Tibial nerve (tissue), 4 donors: ENCODE measurements at regions not wholly inside any gene's neighbourhood (a gene's known extent, or its start where the extent isn't known, plus 50 kb on each side); places are given as distances from the start of the nearest gene placed in this dataset.

Experiments
- CTCF ChIP-seq, 5 experiments: fragments of 200-600 bp in 3 of 5; fragments of 450-650 bp in 2 of 5; sonication (generic) in 3 of 5; IDR thresholded peaks; one replicate each; pipeline ENCODE4 v1.5.1; 2016 to 2019; ENCODE audit warnings: antibody characterized with exemption in 5 of 5, mild to moderate bottlenecking in 3 of 5, moderate library complexity in 2 of 5
- EP300 ChIP-seq, 2 donors: sonication (generic); formaldehyde crosslinking; IDR thresholded peaks; one replicate each; pipeline ENCODE4 v1.6.1; 2017; ENCODE audit warnings: antibody characterized with exemption in 2 of 2, mild to moderate bottlenecking in 1 of 2
- POLR2A ChIP-seq, 2 donors: fragments of 450-650 bp; IDR thresholded peaks; one replicate each; pipeline ENCODE4 v1.6.1; 2017; ENCODE audit warnings: antibody characterized with exemption in 2 of 2, mild to moderate bottlenecking in 2 of 2, moderate library complexity in 2 of 2

- TF ChIP-seq CTCF (IDR thresholded peaks at IDR 0.05): no peak
- TF ChIP-seq POLR2A (IDR thresholded peaks at IDR 0.05): no peak
- TF ChIP-seq EP300 (IDR thresholded peaks at IDR 0.05): no peak
Measured at GRCh38 chr18:27704736-27705361, 472.1 kb downstream of the CDH2 start.
